Smooth muscle cell (in vitro differentiated cells): ENCODE measurements at regions not wholly inside any gene's neighbourhood (a gene's known extent, or its start where the extent isn't known, plus 50 kb on each side); places are given as distances from the start of the nearest gene placed in this dataset.

Experiments used
- DNase-seq: peaks from one replicate; lab custom pipeline; 2025; ENCODE audit not compliant: unreplicated experiment; lab: John Stamatoyannopoulos, UW
- H2AFZ ChIP-seq: fragments of 200-600 bp; sonication (generic); 2 replicates; pipeline ENCODE4 v1.6.0; 2016; ENCODE audit warnings: antibody characterized with exemption, low read depth, mild to moderate bottlenecking
- H3F3A ChIP-seq: fragments of 200-600 bp; sonication (generic); 2 replicates; pipeline ENCODE4 v1.6.0; 2017; ENCODE audit warnings: antibody characterized with exemption, low read depth
- H3K27ac ChIP-seq: fragments of 200-600 bp; sonication (generic); 2 replicates; pipeline ENCODE4 v1.5.1; 2016; ENCODE audit warnings: low read depth, mild to moderate bottlenecking
- H3K27me3 ChIP-seq: fragments of 200-600 bp; sonication (generic); 2 replicates; pipeline ENCODE4 v1.6.1; 2016; ENCODE audit warnings: low read depth, mild to moderate bottlenecking
- H3K36me3 ChIP-seq: fragments of 200-600 bp; sonication (generic); 2 replicates; pipeline ENCODE4 v1.5.1; 2016; ENCODE audit warnings: low read depth
- H3K4me1 ChIP-seq: fragments of 200-600 bp; sonication (generic); 2 replicates; pipeline ENCODE4 v1.5.1; 2016; ENCODE audit warnings: low read depth
- H3K4me2 ChIP-seq: fragments of 200-600 bp; sonication (generic); 2 replicates; pipeline ENCODE4 v1.6.0; 2016; ENCODE audit warnings: mild to moderate bottlenecking
- H3K4me3 ChIP-seq: fragments of 200-600 bp; sonication (generic); 2 replicates; pipeline ENCODE4 v1.5.1; 2016; ENCODE audit warnings: mild to moderate bottlenecking
- H3K79me2 ChIP-seq: fragments of 200-600 bp; sonication (generic); 2 replicates; pipeline ENCODE4 v1.6.0; 2016; ENCODE audit warnings: low read depth, mild to moderate bottlenecking
- H3K9ac ChIP-seq: fragments of 200-600 bp; sonication (generic); 2 replicates; pipeline ENCODE4 v1.6.0; 2016; ENCODE audit warnings: low read depth
- H3K9me3 ChIP-seq: fragments of 200-600 bp; sonication (generic); replicated peaks from 2 replicates; pipeline ENCODE4 v1.5.1; 2016; ENCODE audit warnings: low read depth
- H4K20me1 ChIP-seq: fragments of 200-600 bp; sonication (generic); 2 replicates; pipeline ENCODE4 v1.6.0; 2016; ENCODE audit warnings: low read depth
- WGBS: methylation state at CpG from one replicate; pipeline ENCODE4 v1.1.7; 2016; ENCODE audit warnings: low lambda C conversion rate; 5-methylcytosine and 5-hydroxymethylcytosine counted together
- TF ChIP-seq, protein P1 (sequence below): fragments of 200-600 bp; sonication (generic); IDR thresholded peaks from 2 replicates; pipeline ENCODE4 v1.5.1; 2017; ENCODE audit warnings: borderline replicate concordance, mild to moderate bottlenecking, antibody characterized with exemption; ENCODE audit not compliant: insufficient read depth, poor library complexity, severe bottlenecking

DNA sequence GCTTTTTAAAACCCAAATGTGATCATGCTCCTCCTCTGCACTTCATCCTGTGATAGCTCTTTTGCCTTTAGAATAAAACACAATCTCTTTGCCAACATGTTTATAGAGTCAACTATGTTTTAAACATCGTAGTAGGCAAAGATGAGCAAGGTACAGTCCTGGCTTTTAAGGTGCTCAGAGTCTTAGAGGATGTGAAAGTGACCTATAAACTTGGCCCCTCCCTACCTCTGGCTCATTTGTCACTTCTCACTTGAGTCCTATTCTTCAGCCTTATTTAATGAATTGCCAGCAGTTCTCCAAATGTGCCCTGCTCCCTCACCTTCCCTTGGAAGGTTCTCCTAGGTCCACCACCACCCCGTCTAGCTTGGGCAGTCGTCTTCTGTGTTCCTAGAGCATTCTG lies 617.0 kb upstream of the NR5A2 start:
- TF ChIP-seq, protein P1, sequence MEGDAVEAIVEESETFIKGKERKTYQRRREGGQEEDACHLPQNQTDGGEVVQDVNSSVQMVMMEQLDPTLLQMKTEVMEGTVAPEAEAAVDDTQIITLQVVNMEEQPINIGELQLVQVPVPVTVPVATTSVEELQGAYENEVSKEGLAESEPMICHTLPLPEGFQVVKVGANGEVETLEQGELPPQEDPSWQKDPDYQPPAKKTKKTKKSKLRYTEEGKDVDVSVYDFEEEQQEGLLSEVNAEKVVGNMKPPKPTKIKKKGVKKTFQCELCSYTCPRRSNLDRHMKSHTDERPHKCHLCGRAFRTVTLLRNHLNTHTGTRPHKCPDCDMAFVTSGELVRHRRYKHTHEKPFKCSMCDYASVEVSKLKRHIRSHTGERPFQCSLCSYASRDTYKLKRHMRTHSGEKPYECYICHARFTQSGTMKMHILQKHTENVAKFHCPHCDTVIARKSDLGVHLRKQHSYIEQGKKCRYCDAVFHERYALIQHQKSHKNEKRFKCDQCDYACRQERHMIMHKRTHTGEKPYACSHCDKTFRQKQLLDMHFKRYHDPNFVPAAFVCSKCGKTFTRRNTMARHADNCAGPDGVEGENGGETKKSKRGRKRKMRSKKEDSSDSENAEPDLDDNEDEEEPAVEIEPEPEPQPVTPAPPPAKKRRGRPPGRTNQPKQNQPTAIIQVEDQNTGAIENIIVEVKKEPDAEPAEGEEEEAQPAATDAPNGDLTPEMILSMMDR = no peak
- WGBS = 85% methylated on average over 3 of the region's 3 CpGs
- H3K4me3 ChIP-seq = no peak overlapping the region

DNA sequence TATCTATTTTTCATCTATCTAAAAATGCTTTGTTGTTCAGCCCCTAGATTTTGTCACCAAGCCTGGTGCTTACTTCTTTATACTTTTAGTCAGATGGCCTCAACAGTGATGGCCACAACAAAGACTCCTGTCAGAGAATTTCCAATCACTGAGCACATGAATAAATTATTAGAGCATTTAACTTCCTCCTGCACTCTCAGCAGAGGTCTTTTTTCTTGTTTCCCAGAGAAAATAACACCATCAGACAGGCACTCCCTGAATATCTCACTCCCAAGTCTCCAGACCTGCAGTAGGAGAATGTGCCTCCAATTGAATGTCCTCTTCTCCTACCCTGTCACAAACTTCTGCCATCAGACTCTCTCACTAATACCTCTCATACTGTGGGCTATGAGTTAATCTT lies 616.0 kb upstream of the NR5A2 start:
- H3K27ac ChIP-seq = no peak overlapping the region
- TF ChIP-seq, protein P1 = no peak
- H2AFZ ChIP-seq = no peak overlapping the region
- H3F3A ChIP-seq = no peaks in the 10 kb centered on the region
- no peak for DNase-seq
- no peak overlapping the region for H3K9ac ChIP-seq
- no peaks in the 10 kb centered on the region for H3K79me2 ChIP-seq
- H3K27me3 ChIP-seq = no peaks in the 10 kb centered on the region
- H3K4me3 ChIP-seq = no peak overlapping the region
- no peaks in the 10 kb centered on the region for H4K20me1 ChIP-seq
- no peaks in the 10 kb centered on the region for H3K4me1 ChIP-seq
- no peak overlapping the region for H3K4me2 ChIP-seq
- H3K9me3 ChIP-seq = peaks cover 2% of the 10 kb centered on the region
- no peaks in the 10 kb centered on the region for H3K36me3 ChIP-seq

More for the DNA sequence above, 617.0 kb upstream of the NR5A2 start:
- Histone ChIP-seq H3K9ac (no peak overlapping the region), H3K36me3 (no peaks in the 10 kb centered on the region), H3K27ac (no peak overlapping the region), H4K20me1 (no peaks in the 10 kb centered on the region), H2AFZ (no peak overlapping the region), H3F3A (no peaks in the 10 kb centered on the region), H3K9me3 (no peaks in the 10 kb centered on the region), H3K27me3 (no peaks in the 10 kb centered on the region), H3K4me2 (no peak overlapping the region), H3K4me1 (no peaks in the 10 kb centered on the region), H3K79me2 (no peaks in the 10 kb centered on the region)
- DNase-seq = no peak

DNA sequence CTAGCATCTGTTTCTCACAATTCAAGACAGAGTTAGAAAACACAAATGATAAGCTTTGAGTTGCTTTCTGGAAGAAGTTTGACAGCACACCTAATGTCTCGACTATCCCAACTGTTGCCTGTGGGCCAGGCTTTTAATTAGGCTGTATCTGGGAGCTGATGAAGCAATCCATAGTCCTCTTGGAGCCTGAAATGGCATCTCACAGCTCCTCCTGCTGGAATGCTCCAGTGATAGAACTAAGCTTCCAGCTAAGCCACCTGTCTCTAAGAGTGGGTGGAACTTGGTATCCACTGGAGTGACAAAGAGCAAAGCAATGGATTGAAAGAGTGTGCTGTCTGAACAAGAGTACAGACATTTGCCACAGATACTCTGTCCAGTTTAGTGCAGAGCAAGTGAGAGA lies 605.3 kb upstream of the NR5A2 start:
- WGBS = 43% methylated on average over 1 of the region's 1 CpG
- no peaks in the 10 kb centered on the region for H3K79me2 ChIP-seq
- H3K9ac ChIP-seq = no peak overlapping the region
- H3K4me3 ChIP-seq = no peak overlapping the region
- TF ChIP-seq, protein P1 = peak; percentile 30
- no peak overlapping the region for H3K27ac ChIP-seq
- no peak for DNase-seq
- H4K20me1 ChIP-seq = no peaks in the 10 kb centered on the region
- H3K4me1 ChIP-seq = no peaks in the 10 kb centered on the region
- H2AFZ ChIP-seq = peak overlapping the region; percentile 6
- H3F3A ChIP-seq = no peaks in the 10 kb centered on the region
- no peak overlapping the region for H3K4me2 ChIP-seq
- no peaks in the 10 kb centered on the region for H3K9me3 ChIP-seq
- H3K27me3 ChIP-seq = no peaks in the 10 kb centered on the region
- no peaks in the 10 kb centered on the region for H3K36me3 ChIP-seq

DNA sequence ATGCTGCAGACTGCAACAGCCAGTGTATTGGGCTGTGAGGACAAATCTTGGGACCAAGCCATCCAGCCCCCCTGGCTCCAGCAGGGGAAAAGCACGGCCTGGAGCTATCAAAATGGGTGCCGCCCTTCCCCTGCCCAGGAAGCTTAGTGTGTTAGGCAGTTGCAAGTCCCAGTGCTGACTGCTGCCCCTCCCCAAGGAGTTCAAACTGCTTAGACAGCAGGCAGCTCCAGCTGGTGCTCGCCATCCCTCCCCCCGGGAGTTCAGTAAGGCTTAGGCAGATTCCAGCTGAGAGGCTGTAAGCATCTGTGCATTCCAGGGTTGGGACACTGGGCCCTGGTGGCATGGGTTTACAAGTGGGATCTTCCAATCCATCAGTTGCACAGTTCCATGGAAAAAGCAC lies 579.6 kb upstream of the NR5A2 start:
- 80% methylated on average over 4 of the region's 4 CpGs for WGBS
- TF ChIP-seq, protein P1 = no peak
- no peak overlapping the region for H2AFZ ChIP-seq

More for the DNA sequence above, 579.6 kb upstream of the NR5A2 start:
- H4K20me1 ChIP-seq = no peaks in the 10 kb centered on the region
- no peaks in the 10 kb centered on the region for H3F3A ChIP-seq
- no peaks in the 10 kb centered on the region for H3K27me3 ChIP-seq
- H3K79me2 ChIP-seq = no peaks in the 10 kb centered on the region
- H3K9me3 ChIP-seq = no peaks in the 10 kb centered on the region
- no peak overlapping the region for H3K4me3 ChIP-seq
- no peak overlapping the region for H3K9ac ChIP-seq
- H3K36me3 ChIP-seq = no peaks in the 10 kb centered on the region
- no peaks in the 10 kb centered on the region for H3K4me1 ChIP-seq
- DNase-seq = no peak
- no peak overlapping the region for H3K27ac ChIP-seq
- no peak overlapping the region for H3K4me2 ChIP-seq
